ENCODE measurements at regions not wholly inside any gene's neighbourhood (a gene's known extent, or its start where the extent isn't known, plus 50 kb on each side); places are given as distances from the start of the nearest gene placed in this dataset.

DNA sequence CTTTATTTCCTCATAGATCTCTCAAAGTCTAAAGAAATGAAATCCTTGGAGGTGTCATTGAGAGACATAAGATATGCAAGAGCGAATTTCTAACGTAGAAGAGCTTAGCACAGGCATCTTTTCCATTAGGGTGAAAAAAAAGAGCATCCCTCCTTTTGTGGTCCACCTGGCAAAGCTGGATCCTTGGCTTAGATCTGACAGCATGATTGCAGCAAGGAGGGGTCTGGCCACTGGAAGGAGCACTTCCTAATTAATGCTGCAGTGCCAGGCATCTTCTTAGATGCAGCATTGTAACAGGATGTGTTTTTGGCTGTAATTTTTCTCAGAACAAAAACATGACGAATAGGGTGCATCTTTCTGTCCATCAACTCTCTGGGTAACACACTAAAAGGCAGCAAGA, 60.1 kb upstream of the TFAP2D start:
- in situ Hi-C loops (cut with HindIII; ENCODE audit: low pct_unique_long_range_greater_than_20kb, low sequenced_read_pairs), result no loop called here
- DNase-seq (ENCODE audit: low read depth, low spot score), result no peak

DNA sequence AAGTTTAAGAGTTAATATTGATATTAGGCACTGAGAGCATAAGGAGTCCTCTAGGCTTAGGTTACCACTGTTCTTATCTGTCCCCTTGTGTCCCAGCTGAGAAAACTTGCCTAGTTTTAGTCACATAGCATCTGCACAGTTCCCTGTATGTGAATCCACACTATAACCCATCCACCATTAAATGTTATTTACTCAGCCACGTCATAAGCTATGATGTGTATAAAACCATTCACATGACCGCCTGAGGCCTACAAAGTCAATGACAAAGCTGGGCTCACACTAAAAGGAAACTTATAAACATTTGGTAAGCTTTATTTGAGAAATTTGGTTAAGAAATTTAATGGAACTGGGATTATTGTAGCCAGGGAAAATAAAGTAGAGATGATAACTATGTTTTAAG, 59.2 kb upstream of the TFAP2D start:
- in situ Hi-C loops (cut with HindIII; ENCODE audit: low pct_unique_long_range_greater_than_20kb, low sequenced_read_pairs), result no loop called here
- DNase-seq (ENCODE audit: low read depth, low spot score), result no peak

DNA sequence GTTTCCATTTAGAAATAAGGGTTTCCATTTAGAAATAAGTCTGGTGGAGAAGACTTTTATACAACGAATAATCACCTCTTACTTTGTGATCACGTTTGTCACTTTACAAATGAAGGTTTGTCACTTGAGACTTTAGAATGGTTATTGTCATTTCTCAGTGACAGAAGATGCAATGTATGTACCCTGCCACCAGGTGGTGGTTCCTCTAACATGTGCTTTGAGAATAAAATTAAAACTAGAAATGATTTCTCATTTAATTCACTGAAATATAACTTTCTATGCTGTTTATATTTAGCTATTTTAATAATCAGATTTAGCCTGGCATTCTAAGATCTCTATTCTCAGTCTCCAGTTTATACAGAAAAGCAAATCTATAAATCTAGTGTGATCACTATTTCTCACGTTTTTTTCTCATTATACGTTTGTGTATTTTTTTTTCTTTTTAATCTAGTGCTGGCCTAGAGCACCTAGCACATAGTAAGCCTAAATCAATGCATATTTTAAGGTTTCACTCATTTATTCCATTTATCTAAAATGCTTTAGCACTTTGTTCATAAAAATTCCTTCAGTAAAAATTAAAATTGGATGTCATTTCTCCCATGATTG, 57.4 kb upstream of the TFAP2D start:
- in situ Hi-C loops (cut with HindIII; ENCODE audit: low pct_unique_long_range_greater_than_20kb, low sequenced_read_pairs), result no loop called here
- DNase-seq (ENCODE audit: low read depth, low spot score), result peak; percentile 37

DNA sequence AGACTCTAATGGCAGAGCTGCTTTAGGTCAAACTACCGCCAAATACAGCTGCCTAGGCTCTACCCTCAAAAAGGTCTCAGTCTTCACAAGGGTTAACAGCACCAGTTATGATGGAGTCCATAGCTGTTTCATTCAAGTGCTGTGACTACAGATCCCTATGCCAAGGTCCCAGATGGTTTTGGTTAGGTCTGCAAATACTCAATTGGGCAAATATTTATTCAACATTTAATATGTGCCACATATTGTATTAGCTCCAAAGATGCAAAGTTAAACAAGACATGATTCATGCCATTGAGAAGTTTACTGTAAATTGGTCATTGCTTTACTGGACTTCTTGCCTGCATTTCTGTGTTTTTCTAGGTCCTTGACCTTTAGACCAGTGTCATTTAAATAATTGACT, 55.8 kb upstream of the TFAP2D start:
- DNase-seq (ENCODE audit: low read depth, low spot score), result no peak
- in situ Hi-C loops (cut with HindIII; ENCODE audit: low pct_unique_long_range_greater_than_20kb, low sequenced_read_pairs), result no loop called here

DNA sequence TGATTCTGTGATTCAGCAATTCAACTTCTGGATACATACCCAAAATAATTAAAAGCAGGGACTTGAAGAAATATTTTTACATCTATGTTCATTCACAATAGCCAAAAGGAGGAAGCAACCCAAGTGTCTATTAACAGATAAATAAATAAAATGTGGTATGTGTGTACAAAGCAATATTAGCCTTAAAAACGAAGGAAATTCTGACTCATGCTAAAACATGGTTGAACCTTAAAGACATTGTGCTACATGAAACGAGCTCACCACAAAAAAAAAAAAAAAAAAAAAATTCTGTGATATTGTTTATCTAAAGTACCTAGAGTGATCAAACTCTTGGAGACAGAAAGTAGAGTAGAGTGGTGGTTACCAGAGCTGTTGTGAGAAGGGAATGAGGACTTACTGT, 54.8 kb upstream of the TFAP2D start:
- DNase-seq (ENCODE audit: low read depth, low spot score), result no peak
- in situ Hi-C loops (cut with HindIII; ENCODE audit: low pct_unique_long_range_greater_than_20kb, low sequenced_read_pairs), result no loop called here

DNA sequence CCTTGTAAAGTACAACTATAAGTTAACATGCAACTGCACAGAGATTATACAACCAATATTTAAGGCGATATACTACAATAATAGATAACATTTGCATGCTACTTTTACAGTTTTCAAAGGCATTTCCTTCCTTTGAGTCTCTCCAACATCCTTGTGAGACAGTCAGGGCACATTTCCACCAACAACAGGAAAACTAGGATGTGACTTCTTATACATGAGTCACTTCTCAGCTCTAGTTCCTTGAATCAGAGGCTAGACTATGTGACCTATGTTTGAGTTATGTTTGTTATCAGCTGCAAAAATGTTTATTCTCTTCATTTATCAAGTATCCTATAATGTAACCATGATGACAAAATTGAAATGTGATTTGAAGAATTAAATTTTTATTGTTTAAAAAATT, 51.7 kb upstream of the TFAP2D start:
- in situ Hi-C loops (cut with HindIII; ENCODE audit: low pct_unique_long_range_greater_than_20kb, low sequenced_read_pairs), result no loop called here
- no peak for DNase-seq (ENCODE audit: low read depth, low spot score)
